ENCODE measurements at regions not wholly inside any gene's neighbourhood (a gene's known extent, or its start where the extent isn't known, plus 50 kb on each side); places are given as distances from the start of the nearest gene placed in this dataset.
"Not testable (repeated sequence)": the region's sequence is repeated elsewhere in the genome, so short reads cannot be mapped to it uniquely, and the experiment has no call there.

DNA sequence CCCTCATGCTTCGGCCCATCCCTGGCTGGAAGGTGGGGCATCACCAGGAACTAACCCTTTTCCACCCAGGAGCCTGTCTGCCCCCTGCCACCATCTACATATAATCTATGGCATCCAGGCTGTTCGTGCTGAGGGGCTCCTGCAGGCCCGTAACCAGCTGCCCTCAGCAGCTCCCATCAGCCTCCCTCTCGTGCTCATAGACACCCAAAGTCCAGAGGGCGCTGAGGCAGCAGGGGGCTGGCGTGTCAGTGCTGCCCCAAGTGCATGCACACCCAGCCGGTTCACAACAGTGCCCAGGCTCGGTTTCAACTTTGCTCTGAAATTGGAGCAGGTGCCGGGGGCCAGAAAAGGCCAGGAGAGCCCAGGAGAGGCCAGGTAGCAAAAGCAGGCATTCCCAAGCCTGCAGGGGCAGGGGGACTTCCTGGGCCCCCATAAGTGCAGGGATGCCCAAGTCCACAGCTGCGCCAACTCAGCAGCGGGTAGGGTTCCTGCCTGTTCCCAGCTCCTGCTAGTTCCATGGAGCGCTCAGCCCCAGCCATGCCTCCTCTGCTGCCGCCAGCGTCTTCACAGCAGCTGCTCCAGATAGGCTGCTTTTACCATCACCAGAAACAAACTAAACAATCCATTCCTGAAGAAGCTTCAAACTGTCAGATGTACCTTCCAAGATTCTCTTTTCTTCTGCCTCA is 558.2 kb upstream of the GNPDA2 start:
- no peak for TF ChIP-seq ZFP3 (CRISPR knock-in tag; IDR thresholded peaks at IDR 0.05)
- TF ChIP-seq CSDC2 (CRISPR knock-in tag; IDR thresholded peaks at IDR 0.05) = no peak
- no peak for TF ChIP-seq RARB (CRISPR knock-in tag; IDR thresholded peaks at IDR 0.05)
- no peak for TF ChIP-seq ZNF70 (CRISPR knock-in tag; IDR thresholded peaks at IDR 0.05)
- no peak for TF ChIP-seq ISL1 (CRISPR knock-in tag; IDR thresholded peaks at IDR 0.05)
- no peak for TF ChIP-seq OSR1 (CRISPR knock-in tag; IDR thresholded peaks at IDR 0.05)
- TF ChIP-seq, protein P1, sequence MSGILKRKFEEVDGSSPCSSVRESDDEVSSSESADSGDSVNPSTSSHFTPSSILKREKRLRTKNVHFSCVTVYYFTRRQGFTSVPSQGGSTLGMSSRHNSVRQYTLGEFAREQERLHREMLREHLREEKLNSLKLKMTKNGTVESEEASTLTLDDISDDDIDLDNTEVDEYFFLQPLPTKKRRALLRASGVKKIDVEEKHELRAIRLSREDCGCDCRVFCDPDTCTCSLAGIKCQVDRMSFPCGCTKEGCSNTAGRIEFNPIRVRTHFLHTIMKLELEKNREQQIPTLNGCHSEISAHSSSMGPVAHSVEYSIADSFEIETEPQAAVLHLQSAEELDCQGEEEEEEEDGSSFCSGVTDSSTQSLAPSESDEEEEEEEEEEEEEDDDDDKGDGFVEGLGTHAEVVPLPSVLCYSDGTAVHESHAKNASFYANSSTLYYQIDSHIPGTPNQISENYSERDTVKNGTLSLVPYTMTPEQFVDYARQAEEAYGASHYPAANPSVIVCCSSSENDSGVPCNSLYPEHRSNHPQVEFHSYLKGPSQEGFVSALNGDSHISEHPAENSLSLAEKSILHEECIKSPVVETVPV (CRISPR knock-in tag; IDR thresholded peaks at IDR 0.05) = no peak
- TF ChIP-seq ESRRG (CRISPR knock-in tag; IDR thresholded peaks at IDR 0.05) = no peak
- no peak for TF ChIP-seq PPARA (CRISPR knock-in tag; IDR thresholded peaks at IDR 0.05; ENCODE audit: borderline replicate concordance)
- ATAC-seq = no peak

DNA sequence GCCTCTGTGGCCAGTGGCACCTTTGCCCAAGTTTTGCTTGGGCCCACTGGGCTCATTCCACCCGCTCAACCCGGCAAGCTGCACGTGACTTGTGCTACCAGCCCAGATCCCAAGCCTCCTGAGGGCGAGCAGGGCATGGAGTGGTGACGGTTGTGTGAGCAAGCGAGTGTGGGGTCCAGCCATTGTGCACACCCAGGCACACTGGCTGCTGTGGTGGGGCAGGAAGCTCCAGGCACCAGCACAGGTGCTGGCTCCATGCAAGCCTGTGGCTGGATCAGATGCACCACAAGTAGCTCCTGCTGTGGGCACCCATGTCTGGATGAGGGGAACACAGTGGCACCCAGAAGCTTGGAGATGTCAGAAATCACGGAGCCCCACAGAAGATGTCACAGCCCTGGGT is 557.0 kb upstream of the GNPDA2 start:
- TF ChIP-seq, protein P1 (CRISPR knock-in tag; IDR thresholded peaks at IDR 0.05) = no peak
- no peak for TF ChIP-seq ZFP30 (CRISPR knock-in tag; IDR thresholded peaks at IDR 0.05)
- no peak for TF ChIP-seq BACH2 (CRISPR knock-in tag; IDR thresholded peaks at IDR 0.05; ENCODE audit: borderline replicate concordance)
- TF ChIP-seq ZNF565 (CRISPR knock-in tag; conservative IDR thresholded peaks at IDR 0.05; ENCODE audit: low read depth) = no peak

DNA sequence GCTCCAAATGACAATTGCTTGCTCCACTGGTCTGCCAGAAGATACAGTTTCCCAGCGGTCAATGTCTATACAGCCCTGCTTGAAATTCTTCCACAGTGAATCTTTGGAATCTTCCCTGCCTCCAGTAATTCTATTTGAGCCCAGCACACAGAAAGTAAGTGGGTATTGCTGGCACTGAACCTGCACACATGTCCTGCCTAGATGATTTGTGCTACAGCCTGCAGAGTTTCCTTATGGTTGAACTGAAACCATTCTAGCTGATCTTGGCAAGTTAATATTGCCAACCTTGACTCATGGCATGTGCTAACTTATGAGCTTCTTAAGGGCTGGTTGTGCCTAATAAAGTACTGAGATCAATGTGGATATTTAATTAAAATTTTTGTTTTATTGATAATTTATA is 553.8 kb upstream of the GNPDA2 start:
- ATAC-seq = no peak
- TF ChIP-seq ZFP30 (CRISPR knock-in tag; IDR thresholded peaks at IDR 0.05) (no peak), ARNTL (CRISPR knock-in tag; IDR thresholded peaks at IDR 0.05; ENCODE audit: borderline replicate concordance, low read depth) (no peak), ZFP3 (CRISPR knock-in tag; IDR thresholded peaks at IDR 0.05) (no peak)

More for the DNA sequence above, 557.0 kb upstream of the GNPDA2 start:
- ATAC-seq = no peak

DNA sequence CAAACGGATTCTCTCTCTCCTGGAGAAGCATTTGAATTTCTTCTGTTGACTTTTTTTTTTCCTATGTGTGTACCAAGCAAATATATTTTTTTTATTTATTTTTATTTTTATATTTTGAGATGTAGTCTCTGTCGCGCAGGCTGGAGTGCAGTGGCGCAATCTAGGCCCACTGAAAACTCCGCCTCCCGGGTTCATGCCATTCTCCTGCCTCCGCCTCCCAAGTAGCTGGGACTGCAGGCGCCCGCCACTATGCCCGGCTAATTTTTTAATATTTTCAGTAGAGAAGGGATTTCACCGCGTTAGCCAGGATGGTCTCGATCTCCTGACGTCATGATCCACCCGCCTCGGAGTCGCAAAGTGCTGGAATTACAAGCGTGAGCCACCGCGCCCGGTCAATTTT is 549.5 kb upstream of the GNPDA2 start:
- no peak for TF ChIP-seq SNAI2 (CRISPR knock-in tag; IDR thresholded peaks at IDR 0.05)
- TF ChIP-seq ZNF8 (CRISPR knock-in tag; IDR thresholded peaks at IDR 0.05) = no peak
- no peak for TF ChIP-seq BACH2 (CRISPR knock-in tag; IDR thresholded peaks at IDR 0.05; ENCODE audit: borderline replicate concordance)
- no peak for TF ChIP-seq ARNTL (CRISPR knock-in tag; IDR thresholded peaks at IDR 0.05; ENCODE audit: borderline replicate concordance, low read depth)
- no peak for TF ChIP-seq PPARA (CRISPR knock-in tag; IDR thresholded peaks at IDR 0.05; ENCODE audit: borderline replicate concordance)
- TF ChIP-seq, protein P1 (CRISPR knock-in tag; IDR thresholded peaks at IDR 0.05) = no peak
- TF ChIP-seq TCF4 (CRISPR knock-in tag; IDR thresholded peaks at IDR 0.05; ENCODE audit: borderline replicate concordance) = no peak
- no peak for ATAC-seq

DNA sequence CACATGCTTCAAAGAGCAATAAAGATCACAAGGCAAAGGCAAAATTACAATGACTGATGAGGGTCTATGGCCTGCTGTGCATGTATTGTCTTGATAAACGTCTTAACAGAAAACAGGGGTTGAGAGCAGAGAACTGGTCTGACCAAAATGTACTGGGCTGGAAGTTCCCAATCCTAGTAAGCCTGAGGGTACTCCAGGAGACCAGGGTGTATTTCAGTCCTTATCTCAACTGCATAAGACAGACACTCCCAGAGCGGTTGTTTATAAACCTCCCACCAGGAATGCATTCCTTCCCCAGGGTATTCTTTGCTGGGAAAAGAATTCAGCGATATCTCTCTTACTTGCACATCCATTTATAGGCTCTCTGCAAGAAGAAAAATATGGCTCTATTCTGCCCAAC is 521.8 kb upstream of the GNPDA2 start:
- not testable (repeated sequence) for ATAC-seq

DNA sequence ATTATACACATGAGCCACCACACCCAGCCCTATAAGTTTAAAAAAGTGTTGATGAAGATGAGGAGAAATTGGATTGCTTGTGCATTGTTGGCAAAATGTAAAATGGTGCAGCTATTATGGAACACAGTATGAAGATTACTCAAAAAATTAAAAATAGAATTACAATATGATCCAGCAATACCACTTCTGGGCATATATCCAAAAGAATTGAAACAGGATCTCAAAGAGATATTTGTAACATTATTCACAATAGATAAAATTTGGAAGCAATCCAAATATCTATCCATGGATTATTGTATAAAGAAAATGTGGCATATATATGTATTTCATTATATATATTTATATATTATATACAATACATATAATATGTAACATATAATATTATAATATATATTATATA is 515.6 kb upstream of the GNPDA2 start:
- ATAC-seq = no peak
- TF ChIP-seq ARNTL (CRISPR knock-in tag; IDR thresholded peaks at IDR 0.05; ENCODE audit: borderline replicate concordance, low read depth) = no peak
- TF ChIP-seq ISL1 (CRISPR knock-in tag; IDR thresholded peaks at IDR 0.05) = no peak
- no peak for TF ChIP-seq RARB (CRISPR knock-in tag; IDR thresholded peaks at IDR 0.05)
- TF ChIP-seq GLIS3 (CRISPR knock-in tag; IDR thresholded peaks at IDR 0.05) = no peak
- TF ChIP-seq TOX (CRISPR knock-in tag; IDR thresholded peaks at IDR 0.05; ENCODE audit: borderline replicate concordance) = no peak
- TF ChIP-seq ZC3H10 (CRISPR knock-in tag; IDR thresholded peaks at IDR 0.05) = no peak
- TF ChIP-seq, protein P1 (CRISPR knock-in tag; IDR thresholded peaks at IDR 0.05) = no peak
- TF ChIP-seq OSR1 (CRISPR knock-in tag; IDR thresholded peaks at IDR 0.05) = no peak
- TF ChIP-seq, protein P2, sequence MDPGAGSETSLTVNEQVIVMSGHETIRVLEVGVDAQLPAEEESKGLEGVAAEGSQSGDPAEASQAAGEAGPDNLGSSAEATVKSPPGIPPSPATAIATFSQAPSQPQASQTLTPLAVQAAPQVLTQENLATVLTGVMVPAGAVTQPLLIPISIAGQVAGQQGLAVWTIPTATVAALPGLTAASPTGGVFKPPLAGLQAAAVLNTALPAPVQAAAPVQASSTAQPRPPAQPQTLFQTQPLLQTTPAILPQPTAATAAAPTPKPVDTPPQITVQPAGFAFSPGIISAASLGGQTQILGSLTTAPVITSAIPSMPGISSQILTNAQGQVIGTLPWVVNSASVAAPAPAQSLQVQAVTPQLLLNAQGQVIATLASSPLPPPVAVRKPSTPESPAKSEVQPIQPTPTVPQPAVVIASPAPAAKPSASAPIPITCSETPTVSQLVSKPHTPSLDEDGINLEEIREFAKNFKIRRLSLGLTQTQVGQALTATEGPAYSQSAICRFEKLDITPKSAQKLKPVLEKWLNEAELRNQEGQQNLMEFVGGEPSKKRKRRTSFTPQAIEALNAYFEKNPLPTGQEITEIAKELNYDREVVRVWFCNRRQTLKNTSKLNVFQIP (CRISPR knock-in tag; IDR thresholded peaks at IDR 0.05; ENCODE audit: borderline replicate concordance, low read depth) = no peak

Measured in SK-N-SH treated with all-trans-retinoic acid at 6 μM for 48 hours (cell line).